ENCODE measurements at regions not wholly inside any gene's neighbourhood (a gene's known extent, or its start where the extent isn't known, plus 50 kb on each side); places are given as distances from the start of the nearest gene placed in this dataset.

DNA sequence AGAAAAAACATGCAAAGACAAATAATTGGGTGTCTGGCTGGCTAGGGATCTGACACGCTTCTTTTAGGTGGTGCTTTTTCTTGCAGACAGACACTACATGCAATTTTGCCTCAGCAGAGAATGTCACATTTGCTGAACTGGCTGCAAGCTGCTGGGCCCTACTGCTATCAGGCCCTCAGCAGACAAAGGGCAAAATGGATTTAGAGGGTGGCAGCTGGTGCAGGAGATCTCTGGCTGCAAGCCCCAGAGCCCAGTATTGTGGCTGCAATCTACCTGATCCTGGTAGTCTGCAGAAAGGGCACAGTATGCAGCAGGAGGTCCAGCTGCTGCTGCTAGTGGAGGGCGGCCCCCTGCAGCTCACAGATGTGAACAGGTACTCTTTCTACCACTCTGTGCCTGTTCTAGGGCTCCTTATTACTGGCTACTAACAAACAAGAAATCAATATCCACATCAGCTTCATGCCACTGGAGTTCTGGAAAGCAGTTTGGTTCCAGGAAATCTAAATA, 796.7 kb upstream of the CELF4 start:
- TF ChIP-seq, protein P1, sequence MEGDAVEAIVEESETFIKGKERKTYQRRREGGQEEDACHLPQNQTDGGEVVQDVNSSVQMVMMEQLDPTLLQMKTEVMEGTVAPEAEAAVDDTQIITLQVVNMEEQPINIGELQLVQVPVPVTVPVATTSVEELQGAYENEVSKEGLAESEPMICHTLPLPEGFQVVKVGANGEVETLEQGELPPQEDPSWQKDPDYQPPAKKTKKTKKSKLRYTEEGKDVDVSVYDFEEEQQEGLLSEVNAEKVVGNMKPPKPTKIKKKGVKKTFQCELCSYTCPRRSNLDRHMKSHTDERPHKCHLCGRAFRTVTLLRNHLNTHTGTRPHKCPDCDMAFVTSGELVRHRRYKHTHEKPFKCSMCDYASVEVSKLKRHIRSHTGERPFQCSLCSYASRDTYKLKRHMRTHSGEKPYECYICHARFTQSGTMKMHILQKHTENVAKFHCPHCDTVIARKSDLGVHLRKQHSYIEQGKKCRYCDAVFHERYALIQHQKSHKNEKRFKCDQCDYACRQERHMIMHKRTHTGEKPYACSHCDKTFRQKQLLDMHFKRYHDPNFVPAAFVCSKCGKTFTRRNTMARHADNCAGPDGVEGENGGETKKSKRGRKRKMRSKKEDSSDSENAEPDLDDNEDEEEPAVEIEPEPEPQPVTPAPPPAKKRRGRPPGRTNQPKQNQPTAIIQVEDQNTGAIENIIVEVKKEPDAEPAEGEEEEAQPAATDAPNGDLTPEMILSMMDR (IDR thresholded peaks at IDR 0.05; ENCODE audit: low read depth, low read length, poor library complexity, severe bottlenecking): no peak
- no peak for TF ChIP-seq EZH2phosphoT487 (IDR thresholded peaks at IDR 0.05; ENCODE audit: borderline replicate concordance, low read length)

All from DOHH2 (cell line).